Right ventricle myocardium inferior (tissue), 1 donor: ENCODE measurements at regions not wholly inside any gene's neighbourhood (a gene's known extent, or its start where the extent isn't known, plus 50 kb on each side); places are given as distances from the start of the nearest gene placed in this dataset.
"Not testable (repeated sequence)": the region's sequence is repeated elsewhere in the genome, so short reads cannot be mapped to it uniquely, and the experiment has no call there.

Source experiments
- ATAC-seq: fragments of 200-7000 bp; cut with Tn5 transposase; one replicate; pipeline ENCODE4 v1.9.1; 2020; ENCODE audit warnings: mild to moderate bottlenecking, moderate library complexity
- DNase-seq: peaks from one replicate; pipeline ENCODE4 v3.0.0; 2021; ENCODE audit errors: missing footprints
- intact Hi-C: fragments of 100-400 bp; cut with DNase I; formaldehyde crosslinking; loops from one replicate; pipeline ENCODE4 v1.11.0; 2022
- donor health status: DM: no; HTN: yes; CAD: no; lungs with severe emphysema.

- intact Hi-C loops: no loop called here
- DNase-seq (no peak), ATAC-seq (no peak)
These were observed 433.7 kb upstream of the B3GAT1 start for GRCh38 chr11:134845474-134846327.

GRCh38 chr11:134844838-134845237 lies 432.8 kb upstream of the B3GAT1 start:
- intact Hi-C loops: no loop called here
- ATAC-seq: no peak
- DNase-seq: no peak

GRCh38 chr11:134843735-134844134 lies 431.7 kb upstream of the B3GAT1 start:
- no peak for ATAC-seq
- intact Hi-C loops: no loop called here
- DNase-seq: no peak

- no peak for ATAC-seq
- DNase-seq: no peak
- intact Hi-C loops: no loop called here
These were observed 431.0 kb upstream of the B3GAT1 start for GRCh38 chr11:134843020-134843419.

GRCh38 chr11:134841972-134842371 lies 429.9 kb upstream of the B3GAT1 start:
- intact Hi-C loops: no loop called here
- no peak for ATAC-seq
- no peak for DNase-seq

- intact Hi-C loops: no loop called here
- DNase-seq: no peak
- no peak for ATAC-seq
These were observed 429.4 kb upstream of the B3GAT1 start for GRCh38 chr11:134841411-134841810.

- intact Hi-C loops: no loop called here
- ATAC-seq (no peak), DNase-seq (no peak)
These were observed 428.9 kb upstream of the B3GAT1 start for GRCh38 chr11:134840945-134841344.

- ATAC-seq, intact Hi-C loops, DNase-seq: not testable (repeated sequence)
These were observed 428.1 kb upstream of the B3GAT1 start for GRCh38 chr11:134840165-134840564.

GRCh38 chr11:134838708-134839107 lies 426.7 kb upstream of the B3GAT1 start:
- ATAC-seq: no peak
- intact Hi-C loops: no loop called here
- DNase-seq: no peak

GRCh38 chr11:134837887-134838232 lies 425.8 kb upstream of the B3GAT1 start:
- ATAC-seq: no peak
- intact Hi-C loops: no loop called here
- no peak for DNase-seq

- DNase-seq: no peak
- intact Hi-C loops: no loop called here
These were observed 425.3 kb upstream of the B3GAT1 start for GRCh38 chr11:134837166-134837886.

GRCh38 chr11:134836561-134836960 lies 424.5 kb upstream of the B3GAT1 start:
- ATAC-seq (no peak), DNase-seq (no peak)
- intact Hi-C loops: no loop called here

More at GRCh38 chr11:134837166-134837886, 425.3 kb upstream of the B3GAT1 start:
- no peak for ATAC-seq

GRCh38 chr11:134835561-134835960 lies 423.5 kb upstream of the B3GAT1 start:
- intact Hi-C loops: no loop called here
- ATAC-seq: no peak
- no peak for DNase-seq

- ATAC-seq (no peak), DNase-seq (no peak)
- intact Hi-C loops: no loop called here
These were observed 418.3 kb upstream of the B3GAT1 start for GRCh38 chr11:134830312-134830711.

GRCh38 chr11:134823970-134824369 lies 411.9 kb upstream of the B3GAT1 start:
- ATAC-seq: no peak
- intact Hi-C loops: no loop called here
- peak; percentile 34 for DNase-seq

GRCh38 chr11:134822897-134823296 lies 410.9 kb upstream of the B3GAT1 start:
- no peak for DNase-seq
- intact Hi-C loops: no loop called here
- no peak for ATAC-seq

- intact Hi-C loops: no loop called here
- ATAC-seq: no peak
- peak; percentile 39 for DNase-seq
These were observed 409.4 kb upstream of the B3GAT1 start for GRCh38 chr11:134821422-134821821.

GRCh38 chr11:134819041-134819440 lies 407.0 kb upstream of the B3GAT1 start:
- no peak for ATAC-seq
- intact Hi-C loops: no loop called here
- DNase-seq: no peak

- DNase-seq (peak; percentile 32), ATAC-seq (no peak)
- intact Hi-C loops: no loop called here
These were observed 406.5 kb upstream of the B3GAT1 start for GRCh38 chr11:134818516-134818915.

- DNase-seq (no peak), ATAC-seq (no peak)
- intact Hi-C loops: no loop called here
These were observed 403.4 kb upstream of the B3GAT1 start for GRCh38 chr11:134815404-134815803.
